Kidney tubule cell (primary cell): ENCODE measurements at regions not wholly inside any gene's neighbourhood (a gene's known extent, or its start where the extent isn't known, plus 50 kb on each side); places are given as distances from the start of the nearest gene placed in this dataset.

Experiments
- DNase-seq: peaks from one replicate; pipeline ENCODE4 v3.0.0-alpha.2; 2018; ENCODE audit warnings: low spot score

GRCh38 chr10:29028486-29028885 lies 260.4 kb upstream of the LYZL1 start:
- no peak for DNase-seq

DNA sequence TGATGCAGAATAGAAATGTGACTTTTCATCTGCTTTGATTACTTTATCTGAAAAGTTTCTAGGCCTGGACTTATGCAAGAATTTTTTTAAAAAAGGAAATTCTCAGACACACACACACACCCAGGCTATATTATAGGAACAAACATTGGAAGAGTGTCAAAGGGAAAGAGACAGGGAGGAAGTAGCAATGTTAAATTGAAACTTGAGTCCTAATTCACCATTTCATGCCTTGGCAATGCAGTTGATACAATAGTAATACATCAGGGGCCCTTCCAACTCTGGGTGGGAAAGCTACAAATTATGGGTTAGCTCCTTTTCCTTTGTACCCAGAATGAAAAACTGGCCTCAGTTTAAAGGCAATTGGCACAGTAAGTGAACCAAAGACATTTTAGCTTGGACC lies 258.0 kb upstream of the LYZL1 start:
- no peak for DNase-seq

DNA sequence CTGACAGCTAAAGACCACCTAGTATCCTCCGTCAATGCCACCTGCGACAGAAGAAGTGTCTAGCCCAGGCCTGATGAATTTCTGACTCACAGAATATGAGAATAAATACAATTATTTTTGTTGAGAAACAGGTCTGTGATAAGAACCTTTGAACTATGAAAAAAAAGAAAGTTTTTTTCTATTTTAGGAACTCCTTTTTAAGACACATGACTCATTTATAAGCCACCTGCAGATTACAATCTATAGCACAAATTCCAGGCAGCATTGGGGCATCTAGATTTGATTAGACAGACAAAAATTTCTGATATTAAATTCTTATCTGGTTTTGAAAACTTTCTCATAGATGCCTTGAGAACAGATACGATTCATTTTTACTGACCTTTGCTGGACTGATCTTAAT lies 256.7 kb upstream of the LYZL1 start:
- no peak for DNase-seq

DNA sequence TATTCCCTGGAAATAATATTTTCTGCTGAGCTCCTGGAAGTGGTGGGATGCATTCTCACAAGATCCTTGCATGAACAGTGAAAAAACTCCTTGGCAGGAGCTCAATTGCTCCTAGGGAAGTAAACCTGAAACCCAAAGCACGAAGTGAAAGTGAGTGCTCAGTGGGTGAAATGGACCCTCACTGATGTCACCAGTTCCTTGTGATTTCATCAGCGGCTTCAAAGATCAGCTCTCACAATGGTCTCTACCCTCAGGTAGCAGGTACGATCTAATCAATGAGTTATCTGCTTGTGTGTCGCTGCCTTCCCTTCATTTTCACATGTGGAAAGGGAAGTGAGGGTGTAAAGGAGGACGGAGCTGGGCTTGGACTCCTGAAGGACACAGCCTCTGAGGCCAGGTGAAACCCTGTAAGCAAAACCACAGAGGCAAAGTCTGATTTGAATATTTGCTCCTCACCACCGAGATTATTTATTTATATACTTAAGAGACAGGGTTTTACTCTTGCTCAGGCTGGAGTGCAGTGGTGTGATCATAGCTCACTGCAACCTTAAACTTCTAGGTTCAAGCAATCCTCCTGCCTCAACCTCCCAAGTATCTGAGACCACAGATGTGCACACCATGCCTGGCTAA lies 255.4 kb upstream of the LYZL1 start:
- no peak for DNase-seq

DNA sequence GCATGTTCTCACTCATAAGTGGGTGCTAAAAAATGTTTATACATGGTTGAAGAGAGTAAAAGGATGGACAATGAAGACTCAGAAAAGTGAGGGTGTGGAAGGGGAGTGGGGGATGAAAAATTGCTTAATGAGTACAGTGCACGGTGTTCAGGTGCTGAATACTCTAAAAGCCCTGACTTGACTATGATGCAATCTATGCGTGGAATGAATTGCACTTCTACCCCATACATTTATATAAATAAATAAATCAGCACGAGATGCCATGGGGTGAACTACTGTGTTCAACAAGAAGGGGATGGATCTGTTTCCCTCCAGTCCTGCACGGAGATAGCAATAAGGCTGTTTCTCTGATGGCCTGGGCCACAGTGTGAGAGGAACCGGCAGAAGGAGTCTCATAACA lies 254.3 kb upstream of the LYZL1 start:
- no peak for DNase-seq

GRCh38 chr10:29035721-29036120 lies 253.1 kb upstream of the LYZL1 start:
- DNase-seq, result no peak

DNA sequence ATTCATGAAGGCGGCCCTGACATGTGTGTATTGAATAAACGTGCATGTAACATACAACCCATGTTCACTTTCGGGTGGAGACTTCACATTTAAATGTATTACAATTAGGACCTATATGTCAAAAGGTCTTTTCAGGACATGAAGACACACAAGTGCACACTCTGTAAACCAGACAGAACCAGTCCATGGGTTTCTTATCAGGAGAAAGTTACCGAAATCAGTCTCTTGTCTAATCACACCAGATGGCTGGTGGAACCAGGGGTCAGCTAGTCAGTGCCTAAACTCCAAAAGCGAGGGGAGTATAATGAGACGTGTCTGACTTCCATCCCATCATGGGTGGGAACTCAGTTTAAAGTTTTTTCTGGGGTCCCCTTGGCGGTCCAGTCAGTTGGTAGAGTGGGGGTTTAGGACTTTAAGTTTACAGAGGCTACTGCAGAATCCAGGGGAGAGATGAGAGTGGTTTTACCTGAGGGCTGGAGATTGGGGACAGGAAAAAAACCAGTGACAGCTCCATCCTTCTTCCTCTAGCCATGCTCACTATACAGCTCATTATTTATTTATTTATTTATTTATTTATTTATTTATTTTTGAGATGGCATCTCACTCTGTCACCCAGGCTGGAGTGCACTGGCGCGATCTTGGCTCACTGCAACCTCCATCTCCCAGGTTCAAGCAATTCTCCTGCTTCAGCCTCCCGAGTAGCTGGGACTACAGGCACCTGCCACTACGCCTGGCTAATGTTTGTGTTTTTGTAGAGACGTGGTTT lies 251.3 kb upstream of the LYZL1 start:
- no peak for DNase-seq

DNA sequence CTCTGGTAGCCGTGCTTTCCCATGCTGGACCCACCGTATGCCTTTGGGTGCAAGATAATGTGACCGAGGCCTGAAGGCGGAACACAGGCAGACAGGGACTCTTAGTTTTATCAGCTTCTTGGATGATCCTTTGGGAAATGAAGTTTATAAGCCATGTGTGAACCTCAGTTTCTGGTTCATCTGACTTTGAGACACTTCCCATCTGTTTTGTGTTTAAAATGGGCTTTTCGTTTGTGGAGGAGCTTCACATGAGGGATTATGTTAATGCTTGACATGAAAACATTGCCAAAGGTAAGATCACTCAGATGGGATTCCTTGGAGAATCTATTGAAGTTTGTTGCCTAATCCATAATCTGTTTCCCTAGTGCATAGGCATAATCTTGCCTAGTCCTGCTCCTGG lies 249.8 kb upstream of the LYZL1 start:
- no peak for DNase-seq

DNA sequence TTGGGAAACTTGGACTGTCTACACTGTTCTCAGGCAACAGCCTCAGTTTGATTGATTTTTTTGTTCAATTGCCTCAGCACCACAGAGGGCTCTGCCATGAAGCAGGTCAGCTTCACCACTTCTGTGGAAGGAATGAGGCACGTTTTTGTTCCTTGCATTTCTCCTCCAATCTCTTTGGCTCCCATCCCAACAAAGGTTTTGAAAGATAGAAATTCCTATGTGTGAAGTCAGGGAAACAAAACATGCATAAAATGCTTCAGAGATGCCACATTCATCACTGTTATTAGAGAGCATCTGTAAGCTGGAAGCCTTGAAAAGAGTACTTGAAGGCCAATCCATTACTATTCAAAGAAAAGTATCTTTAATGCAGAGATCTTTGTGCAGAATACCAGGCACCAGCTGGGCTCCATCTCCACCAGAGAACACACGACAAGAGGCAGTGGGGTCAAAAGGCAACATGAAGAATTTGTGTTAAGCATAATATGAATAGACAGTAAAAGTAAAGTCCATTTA lies 249.1 kb upstream of the LYZL1 start:
- DNase-seq, result peak; percentile 50

DNA sequence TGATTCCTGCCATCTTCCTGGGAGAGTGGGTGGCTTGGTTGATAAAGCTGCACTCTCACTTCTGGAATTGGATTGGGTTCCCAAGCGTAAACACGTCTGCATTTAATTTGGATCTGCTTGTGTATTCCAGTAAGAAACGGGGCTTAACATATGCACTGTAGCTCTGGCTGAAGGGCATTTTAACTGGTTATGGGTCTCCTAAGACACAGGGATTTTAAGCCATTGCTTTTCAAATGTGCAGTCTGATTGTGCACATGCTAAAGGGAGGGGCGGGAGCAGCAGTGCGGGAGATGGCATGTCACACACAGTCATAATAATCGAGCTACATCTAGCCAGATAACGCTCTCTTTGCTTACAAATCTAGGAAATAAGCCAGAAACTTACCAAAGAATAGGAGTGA lies 247.3 kb upstream of the LYZL1 start:
- DNase-seq, result no peak

GRCh38 chr10:29048506-29048905 lies 240.4 kb upstream of the LYZL1 start:
- DNase-seq, result no peak

DNA sequence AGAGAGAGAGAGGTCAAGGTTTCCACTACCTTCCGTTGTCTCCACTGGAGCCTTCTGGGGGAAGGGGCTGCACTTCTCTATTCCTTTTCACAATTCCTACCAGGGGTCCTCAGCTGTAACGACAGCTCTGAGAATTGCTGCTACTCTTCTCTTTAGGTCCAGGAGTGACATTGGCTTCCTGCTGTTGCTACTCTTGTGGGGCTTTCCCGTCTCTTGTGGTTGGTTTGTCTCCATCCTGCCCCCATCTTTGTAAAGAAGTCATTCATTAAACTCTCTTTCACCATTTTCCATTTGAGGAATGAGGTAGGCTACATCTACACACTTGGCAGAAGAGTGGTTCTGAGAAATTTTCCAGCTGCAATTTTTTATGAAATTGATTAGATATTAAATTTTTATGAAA lies 238.8 kb upstream of the LYZL1 start:
- no peak for DNase-seq

GRCh38 chr10:29055101-29055500 lies 233.8 kb upstream of the LYZL1 start:
- no peak for DNase-seq

DNA sequence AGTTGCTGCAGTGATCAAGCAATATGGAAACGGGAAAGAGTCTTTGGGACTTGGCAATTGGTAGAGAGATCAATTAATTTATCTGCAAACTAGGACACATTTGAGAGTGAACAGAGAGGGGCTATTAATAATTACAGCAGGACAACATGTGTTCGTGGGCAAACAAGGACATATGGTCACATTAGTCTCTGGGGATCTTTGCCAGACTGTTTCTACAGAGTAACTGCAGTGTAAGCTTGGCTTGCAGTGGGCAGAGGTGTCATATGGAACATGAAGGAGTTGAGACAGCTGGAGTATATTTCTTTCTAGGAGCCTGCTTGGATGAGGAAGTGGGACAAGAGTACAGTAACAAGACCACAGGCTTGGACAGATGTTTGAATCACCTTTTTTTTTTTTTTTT lies 232.1 kb upstream of the LYZL1 start:
- no peak for DNase-seq

GRCh38 chr10:29057822-29058331 lies 231.0 kb upstream of the LYZL1 start:
- DNase-seq, result no peak

DNA sequence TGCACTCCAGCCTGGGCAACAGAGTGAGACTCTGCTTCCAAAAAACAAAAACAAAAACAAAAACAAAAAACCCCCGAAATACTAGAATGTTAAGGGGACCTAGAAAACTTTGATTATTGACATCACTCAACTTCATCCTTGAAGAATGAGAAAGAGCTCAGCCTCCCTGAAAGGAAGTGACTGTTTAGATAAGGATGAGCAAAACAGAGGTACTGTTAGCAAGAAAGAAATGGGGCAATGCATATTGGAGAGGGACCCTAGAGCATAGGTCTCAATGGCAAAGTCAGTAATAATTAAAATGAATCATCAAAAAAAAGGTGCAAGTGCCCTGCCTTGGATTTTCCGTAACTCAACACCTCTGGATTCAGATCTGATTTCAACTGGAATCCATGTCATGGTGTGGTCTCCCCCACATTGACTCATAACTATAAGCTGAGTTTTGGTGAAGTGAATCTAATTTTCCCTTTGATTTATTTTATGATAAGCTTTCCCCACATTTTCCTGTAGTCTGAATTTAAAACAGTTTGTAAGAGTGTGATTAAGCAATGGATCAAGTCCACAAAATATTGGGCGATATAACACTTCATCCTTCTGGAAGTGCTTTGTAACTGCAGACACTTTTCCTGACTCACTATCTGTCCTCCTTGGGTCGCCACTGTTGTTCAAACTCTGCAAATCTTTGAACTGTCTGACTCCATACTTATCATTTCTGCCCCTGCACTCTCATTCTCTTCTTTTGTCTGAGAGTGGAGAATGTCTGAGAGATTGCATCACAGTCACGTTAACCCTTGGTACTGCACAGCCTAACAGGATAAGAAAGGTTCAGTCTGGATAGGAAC lies 224.8 kb upstream of the LYZL1 start:
- DNase-seq, result no peak

- DNase-seq, result no peak
Measured at GRCh38 chr10:29064680-29065079, 224.2 kb upstream of the LYZL1 start.

DNA sequence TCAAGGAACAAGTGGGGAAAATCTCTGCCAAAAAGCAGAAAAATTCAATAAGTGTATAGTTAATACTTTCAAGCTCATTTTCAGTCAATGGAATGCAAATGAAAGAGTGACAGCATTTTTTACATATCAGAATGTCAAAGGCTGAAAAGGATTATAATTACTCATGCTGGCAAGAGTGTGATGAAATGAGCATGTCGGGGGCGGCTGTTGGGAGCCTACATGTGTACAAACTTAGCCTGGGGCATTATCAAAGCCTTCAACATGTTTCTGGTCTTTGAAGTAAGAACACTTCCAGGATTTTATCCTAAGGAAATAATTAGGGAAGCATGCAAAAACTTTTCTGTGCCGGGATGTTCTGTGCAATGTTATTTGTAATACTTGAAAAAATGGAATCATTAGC lies 221.7 kb upstream of the LYZL1 start:
- DNase-seq, result no peak

GRCh38 chr10:29067628-29068027 lies 221.2 kb upstream of the LYZL1 start:
- no peak for DNase-seq

- DNase-seq, result no peak
Measured at GRCh38 chr10:29068302-29068701, 220.6 kb upstream of the LYZL1 start.

GRCh38 chr10:29068966-29069365 lies 219.9 kb upstream of the LYZL1 start:
- DNase-seq, result no peak

GRCh38 chr10:29069941-29070340 lies 218.9 kb upstream of the LYZL1 start:
- no peak for DNase-seq

DNA sequence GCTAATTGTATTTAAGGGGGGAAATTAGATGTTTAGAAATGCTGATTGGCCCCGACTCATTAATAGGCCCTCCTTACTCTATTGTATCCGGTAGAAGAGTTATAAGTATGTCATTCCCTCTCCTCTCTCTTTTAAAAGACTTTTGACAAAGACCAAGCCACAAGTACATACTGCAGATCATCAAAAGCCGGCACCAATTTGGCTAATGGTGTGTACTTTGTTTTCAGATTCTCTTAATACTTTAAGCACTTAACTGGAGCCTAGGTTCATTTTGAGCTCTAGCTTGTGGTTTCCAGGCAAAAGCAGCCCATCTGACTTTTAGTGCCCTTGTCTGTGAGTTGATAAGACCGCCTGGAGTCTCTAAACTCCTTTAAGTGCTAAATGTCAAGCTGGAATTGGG lies 210.0 kb upstream of the LYZL1 start:
- no peak for DNase-seq
